Motor neuron (in vitro differentiated cells): ENCODE measurements at regions not wholly inside any gene's neighbourhood (a gene's known extent, or its start where the extent isn't known, plus 50 kb on each side); places are given as distances from the start of the nearest gene placed in this dataset.
A peak's percentile ranks its signal among the peaks of the same experiment; 100 is the strongest.

Experiments
- ATAC-seq, 8 experiments: fragments of 200-7000 bp; cut with Tn5 transposase; replicated peaks in 6 of 8; 2 replicates each; pipeline ENCODE4 v1.8.0; 2021; ENCODE audit warnings: mild to moderate bottlenecking in 8 of 8, moderate library complexity in 8 of 8
- H3K27ac ChIP-seq, 2 donors: fragments of 250-450 bp; sonication (Bioruptor Pico); 2 replicates each; pipeline ENCODE4 v1.9.0; 2021; ENCODE audit warnings: antibody characterized with exemption in 2 of 2, mild to moderate bottlenecking in 2 of 2, moderate library complexity in 1 of 2
- H3K4me1 ChIP-seq, 2 donors: fragments of 250-450 bp; sonication (Bioruptor Pico); replicated peaks in 1 of 2; 2 replicates each; pipeline ENCODE4 v1.6.1; 2021; ENCODE audit warnings: antibody characterized with exemption in 2 of 2, mild to moderate bottlenecking in 2 of 2, moderate library complexity in 1 of 2
- H3K4me3 ChIP-seq, 5 donors: fragments of 250-450 bp; sonication (Bioruptor Pico); 2 replicates each; pipeline ENCODE4 v1.9.0; 2021; ENCODE audit warnings: antibody characterized with exemption in 5 of 5, mild to moderate bottlenecking in 5 of 5, moderate library complexity in 4 of 5
- WGBS, 10 experiments: fragments of 450-650 bp; shearing (Covaris generic); methylation state at CpG; one replicate each; pipeline ENCODE4 v1.0.0; 2022; 5-methylcytosine and 5-hydroxymethylcytosine counted together
- in situ Hi-C, 9 experiments: fragments of 400-800 bp; cut with MboI; loops; one replicate each; pipeline ENCODE4 v1.15.0; 2021; ENCODE audit warnings: low sequenced_read_pairs in 9 of 9, low pct_unique_long_range_greater_than_20kb in 2 of 9; ENCODE audit not compliant: unreplicated experiment in 9 of 9

- in situ Hi-C loops: no loop called here
- Histone ChIP-seq H3K27ac (no peak overlapping the region), H3K4me3 (no peak overlapping the region), H3K4me1 (no peaks in the 10 kb centered on the region)
- ATAC-seq: no peak
- 29 to 90% (median 69%) methylated on average over 1 to 4 of the region's 4 CpGs; no CpG with 5 or more reads in 2 of the 10 experiments for WGBS, 10 experiments
Observed at GRCh38 chr4:173703021-173703420, 173.0 kb upstream of the HAND2 start.

GRCh38 chr4:173700650-173701049, 170.6 kb upstream of the HAND2 start:
- in situ Hi-C loops: no loop called here
- Histone ChIP-seq H3K4me1 (no peaks in the 10 kb centered on the region), H3K4me3 (no peak overlapping the region), H3K27ac (no peak overlapping the region)
- 62 to 100% (median 93%) methylated on average over 1 to 4 of the region's 4 CpGs; no CpG with 5 or more reads in 1 of the 10 experiments for WGBS, 10 experiments
- ATAC-seq: no peak

GRCh38 chr4:173699841-173700475, 169.9 kb upstream of the HAND2 start:
- no peak overlapping the region for H3K27ac ChIP-seq
- H3K4me1 ChIP-seq: no peaks in the 10 kb centered on the region
- H3K4me3 ChIP-seq: no peak overlapping the region
- 44 to 100% (median 96%) methylated on average over 1 to 2 of the region's 2 CpGs; no CpG with 5 or more reads in 1 of the 10 experiments for WGBS, 10 experiments
- in situ Hi-C loops: no loop called here
- no peak for ATAC-seq

- Histone ChIP-seq H3K4me3 (no peak overlapping the region), H3K27ac (no peak overlapping the region), H3K4me1 (no peaks in the 10 kb centered on the region)
- in situ Hi-C loops: no loop called here
- no peak for ATAC-seq
- WGBS, 10 experiments: 21 to 100% (median 89%) methylated on average over 1 to 7 of the region's 10 CpGs; no CpG with 5 or more reads in 1 of the 10 experiments
Observed at GRCh38 chr4:173698557-173699262, 168.7 kb upstream of the HAND2 start.

- Histone ChIP-seq H3K27ac (no peak overlapping the region), H3K4me3 (no peak overlapping the region), H3K4me1 (no peaks in the 10 kb centered on the region)
- no peak for ATAC-seq
- in situ Hi-C loops: no loop called here
- WGBS, 10 experiments: 44 to 100% (median 85%) methylated on average over 1 to 4 of the region's 4 CpGs
Observed at GRCh38 chr4:173697840-173698239, 167.8 kb upstream of the HAND2 start.

- Histone ChIP-seq H3K4me1 (no peaks in the 10 kb centered on the region), H3K4me3 (no peak overlapping the region), H3K27ac (no peak overlapping the region)
- 83 to 100% (median 100%) methylated on average over 1 of the region's 1 CpG; no CpG with 5 or more reads in 2 of the 10 experiments for WGBS, 10 experiments
- ATAC-seq: no peak
- in situ Hi-C loops: no loop called here
Observed at GRCh38 chr4:173696551-173696950, 166.5 kb upstream of the HAND2 start.

GRCh38 chr4:173696011-173696410, 166.0 kb upstream of the HAND2 start:
- in situ Hi-C loops: no loop called here
- WGBS, 10 experiments: 57 to 93% (median 65%) methylated on average over 2 to 5 of the region's 5 CpGs; no CpG with 5 or more reads in 2 of the 10 experiments
- no peak overlapping the region for H3K4me3 ChIP-seq
- no peak overlapping the region for H3K27ac ChIP-seq
- peak in 2 of 8 experiments; percentile 40 to 43 for ATAC-seq
- no peaks in the 10 kb centered on the region for H3K4me1 ChIP-seq

GRCh38 chr4:173685831-173686210, 155.8 kb upstream of the HAND2 start:
- Histone ChIP-seq H3K4me1 (no peaks in the 10 kb centered on the region), H3K27ac (no peak overlapping the region), H3K4me3 (no peak overlapping the region)
- peak in 3 of 8 experiments; percentile 25 to 81 (median 64) for ATAC-seq
- in situ Hi-C loops: no loop called here

GRCh38 chr4:173685165-173685830, 155.3 kb upstream of the HAND2 start:
- no peak overlapping the region for H3K27ac ChIP-seq
- no peak overlapping the region for H3K4me3 ChIP-seq
- H3K4me1 ChIP-seq: no peaks in the 10 kb centered on the region
- WGBS, 10 experiments: 50 to 90% (median 80%) methylated on average over 2 to 9 of the region's 9 CpGs; no CpG with 5 or more reads in 1 of the 10 experiments
- in situ Hi-C loops: no loop called here
- ATAC-seq: no peak

- no peak for ATAC-seq
- Histone ChIP-seq H3K27ac (no peak overlapping the region), H3K4me3 (no peak overlapping the region), H3K4me1 (no peaks in the 10 kb centered on the region)
- WGBS, 10 experiments: 21 to 87% (median 76%) methylated on average over 2 to 3 of the region's 3 CpGs; no CpG with 5 or more reads in 3 of the 10 experiments
- in situ Hi-C loops: no loop called here
Observed at GRCh38 chr4:173684223-173684622, 154.2 kb upstream of the HAND2 start.

GRCh38 chr4:173682609-173683008, 152.6 kb upstream of the HAND2 start:
- WGBS, 10 experiments: 0 to 96% (median 59%) methylated on average over 1 to 2 of the region's 2 CpGs; no CpG with 5 or more reads in 2 of the 10 experiments
- H3K4me1 ChIP-seq: no peaks in the 10 kb centered on the region
- ATAC-seq: peak in 1 of 8 experiments; percentile 55
- in situ Hi-C loops: no loop called here
- no peak overlapping the region for H3K27ac ChIP-seq
- H3K4me3 ChIP-seq: no peak overlapping the region

- Histone ChIP-seq H3K4me3 (no peak overlapping the region), H3K4me1 (no peaks in the 10 kb centered on the region), H3K27ac (no peak overlapping the region)
- in situ Hi-C loops: no loop called here
- no peak for ATAC-seq
- 50 to 100% (median 65%) methylated on average over 1 to 5 of the region's 7 CpGs; no CpG with 5 or more reads in 2 of the 10 experiments for WGBS, 10 experiments
Observed at GRCh38 chr4:173680278-173680677, 150.2 kb upstream of the HAND2 start.

GRCh38 chr4:173675446-173675845, 145.4 kb upstream of the HAND2 start:
- 11 to 100% (median 64%) methylated on average over 1 to 2 of the region's 3 CpGs for WGBS, 10 experiments
- Histone ChIP-seq H3K27ac (no peak overlapping the region), H3K4me1 (peaks cover 0 to 6% of the 10 kb centered on the region in 2 donors), H3K4me3 (no peak overlapping the region)
- in situ Hi-C loops: no loop called here
- ATAC-seq: no peak
